ENCODE measurements at regions not wholly inside any gene's neighbourhood (a gene's known extent, or its start where the extent isn't known, plus 50 kb on each side); places are given as distances from the start of the nearest gene placed in this dataset.

- Histone ChIP-seq H3K27ac (ENCODE audit: low read depth, low read length) (no peak overlapping the region), H3K9me3 (ENCODE audit: control insufficient read depth, insufficient read depth, low read length) (no peaks in the 10 kb centered on the region), H3K4me3 (ENCODE audit: low read depth, low read length) (no peak overlapping the region), H3K4me1 (ENCODE audit: control insufficient read depth, insufficient read depth, low read length) (peaks cover 4% of the 10 kb centered on the region; the same call in 1 of the 2 replicates), H3K27me3 (ENCODE audit: control insufficient read depth, insufficient read depth, low read length) (no peaks in the 10 kb centered on the region), H3K9ac (ENCODE audit: low read depth, low read length) (no peak overlapping the region), H3K36me3 (ENCODE audit: control insufficient read depth, insufficient read depth, low read length) (no peaks in the 10 kb centered on the region)
These were observed 86.3 kb downstream of the HS3ST1 start for GRCh38 chr4:11342401-11342800.

GRCh38 chr4:11341337-11342043, 87.2 kb downstream of the HS3ST1 start:
- no peak overlapping the region for H3K4me3 ChIP-seq (ENCODE audit: low read depth, low read length)
- H3K36me3 ChIP-seq (ENCODE audit: control insufficient read depth, insufficient read depth, low read length), result no peaks in the 10 kb centered on the region
- peaks cover 4% of the 10 kb centered on the region; the same call in 1 of the 2 replicates for H3K4me1 ChIP-seq (ENCODE audit: control insufficient read depth, insufficient read depth, low read length)
- H3K9me3 ChIP-seq (ENCODE audit: control insufficient read depth, insufficient read depth, low read length), result no peaks in the 10 kb centered on the region
- no peaks in the 10 kb centered on the region for H3K27me3 ChIP-seq (ENCODE audit: control insufficient read depth, insufficient read depth, low read length)
- H3K27ac ChIP-seq (ENCODE audit: low read depth, low read length), result no peak overlapping the region
- no peak overlapping the region for H3K9ac ChIP-seq (ENCODE audit: low read depth, low read length)

GRCh38 chr4:11338956-11339782, 89.5 kb downstream of the HS3ST1 start:
- H3K36me3 ChIP-seq (ENCODE audit: control insufficient read depth, insufficient read depth, low read length), result no peaks in the 10 kb centered on the region
- no peaks in the 10 kb centered on the region for H3K9me3 ChIP-seq (ENCODE audit: control insufficient read depth, insufficient read depth, low read length)
- H3K4me1 ChIP-seq (ENCODE audit: control insufficient read depth, insufficient read depth, low read length), result peaks cover 4% of the 10 kb centered on the region; the same call in 1 of the 2 replicates
- no peak overlapping the region for H3K27ac ChIP-seq (ENCODE audit: low read depth, low read length)
- H3K4me3 ChIP-seq (ENCODE audit: low read depth, low read length), result no peak overlapping the region
- H3K9ac ChIP-seq (ENCODE audit: low read depth, low read length), result no peak overlapping the region
- H3K27me3 ChIP-seq (ENCODE audit: control insufficient read depth, insufficient read depth, low read length), result no peaks in the 10 kb centered on the region

- Histone ChIP-seq H3K4me1 (ENCODE audit: control insufficient read depth, insufficient read depth, low read length) (no peaks in the 10 kb centered on the region), H3K9me3 (ENCODE audit: control insufficient read depth, insufficient read depth, low read length) (no peaks in the 10 kb centered on the region), H3K27ac (ENCODE audit: low read depth, low read length) (no peak overlapping the region), H3K36me3 (ENCODE audit: control insufficient read depth, insufficient read depth, low read length) (no peaks in the 10 kb centered on the region), H3K27me3 (ENCODE audit: control insufficient read depth, insufficient read depth, low read length) (no peaks in the 10 kb centered on the region), H3K4me3 (ENCODE audit: low read depth, low read length) (no peak overlapping the region), H3K9ac (ENCODE audit: low read depth, low read length) (no peak overlapping the region)
These were observed 91.4 kb downstream of the HS3ST1 start for GRCh38 chr4:11337287-11337686.

- H3K27me3 ChIP-seq (ENCODE audit: control insufficient read depth, insufficient read depth, low read length), result no peaks in the 10 kb centered on the region
- H3K4me1 ChIP-seq (ENCODE audit: control insufficient read depth, insufficient read depth, low read length), result no peaks in the 10 kb centered on the region
- no peak overlapping the region for H3K27ac ChIP-seq (ENCODE audit: low read depth, low read length)
- no peaks in the 10 kb centered on the region for H3K36me3 ChIP-seq (ENCODE audit: control insufficient read depth, insufficient read depth, low read length)
- H3K4me3 ChIP-seq (ENCODE audit: low read depth, low read length), result no peak overlapping the region
- no peak overlapping the region for H3K9ac ChIP-seq (ENCODE audit: low read depth, low read length)
- no peaks in the 10 kb centered on the region for H3K9me3 ChIP-seq (ENCODE audit: control insufficient read depth, insufficient read depth, low read length)
These were observed 92.3 kb downstream of the HS3ST1 start for GRCh38 chr4:11336435-11336834.

- no peaks in the 10 kb centered on the region for H3K9me3 ChIP-seq (ENCODE audit: control insufficient read depth, insufficient read depth, low read length)
- H3K27me3 ChIP-seq (ENCODE audit: control insufficient read depth, insufficient read depth, low read length), result no peaks in the 10 kb centered on the region
- H3K36me3 ChIP-seq (ENCODE audit: control insufficient read depth, insufficient read depth, low read length), result no peaks in the 10 kb centered on the region
- peak overlapping the region; percentile 5 for H3K27ac ChIP-seq (ENCODE audit: low read depth, low read length)
- H3K4me3 ChIP-seq (ENCODE audit: low read depth, low read length), result no peak overlapping the region
- H3K9ac ChIP-seq (ENCODE audit: low read depth, low read length), result no peak overlapping the region
- no peaks in the 10 kb centered on the region for H3K4me1 ChIP-seq (ENCODE audit: control insufficient read depth, insufficient read depth, low read length)
These were observed 93.8 kb downstream of the HS3ST1 start for GRCh38 chr4:11334887-11335286.

- H3K4me3 ChIP-seq (ENCODE audit: low read depth, low read length), result no peak overlapping the region
- H3K9me3 ChIP-seq (ENCODE audit: control insufficient read depth, insufficient read depth, low read length), result peaks cover 28% of the 10 kb centered on the region
- no peak overlapping the region for H3K27ac ChIP-seq (ENCODE audit: low read depth, low read length)
- no peaks in the 10 kb centered on the region for H3K4me1 ChIP-seq (ENCODE audit: control insufficient read depth, insufficient read depth, low read length)
- H3K36me3 ChIP-seq (ENCODE audit: control insufficient read depth, insufficient read depth, low read length), result no peaks in the 10 kb centered on the region
- no peak overlapping the region for H3K9ac ChIP-seq (ENCODE audit: low read depth, low read length)
- no peaks in the 10 kb centered on the region for H3K27me3 ChIP-seq (ENCODE audit: control insufficient read depth, insufficient read depth, low read length)
These were observed 100.3 kb downstream of the HS3ST1 start for GRCh38 chr4:11328401-11328800.

GRCh38 chr4:11326021-11326420, 102.7 kb downstream of the HS3ST1 start:
- H3K27me3 ChIP-seq (ENCODE audit: control insufficient read depth, insufficient read depth, low read length), result no peaks in the 10 kb centered on the region
- H3K36me3 ChIP-seq (ENCODE audit: control insufficient read depth, insufficient read depth, low read length), result no peaks in the 10 kb centered on the region
- no peak overlapping the region for H3K9ac ChIP-seq (ENCODE audit: low read depth, low read length)
- no peaks in the 10 kb centered on the region for H3K4me1 ChIP-seq (ENCODE audit: control insufficient read depth, insufficient read depth, low read length)
- no peak overlapping the region for H3K4me3 ChIP-seq (ENCODE audit: low read depth, low read length)
- peaks cover 38% of the 10 kb centered on the region for H3K9me3 ChIP-seq (ENCODE audit: control insufficient read depth, insufficient read depth, low read length)
- no peak overlapping the region for H3K27ac ChIP-seq (ENCODE audit: low read depth, low read length)

GRCh38 chr4:11323771-11324170, 104.9 kb downstream of the HS3ST1 start:
- Histone ChIP-seq H3K27ac (ENCODE audit: low read depth, low read length) (no peak overlapping the region), H3K4me3 (ENCODE audit: low read depth, low read length) (no peak overlapping the region)

GRCh38 chr4:11313157-11313943, 115.3 kb downstream of the HS3ST1 start:
- Histone ChIP-seq H3K9me3 (ENCODE audit: control insufficient read depth, insufficient read depth, low read length) (no peaks in the 10 kb centered on the region; the same call in 1 of the 2 replicates), H3K36me3 (ENCODE audit: control insufficient read depth, insufficient read depth, low read length) (no peaks in the 10 kb centered on the region), H3K27me3 (ENCODE audit: control insufficient read depth, insufficient read depth, low read length) (no peaks in the 10 kb centered on the region), H3K27ac (ENCODE audit: low read depth, low read length) (no peak overlapping the region), H3K9ac (ENCODE audit: low read depth, low read length) (no peak overlapping the region), H3K4me3 (ENCODE audit: low read depth, low read length) (no peak overlapping the region), H3K4me1 (ENCODE audit: control insufficient read depth, insufficient read depth, low read length) (no peaks in the 10 kb centered on the region)

More at GRCh38 chr4:11323771-11324170, 104.9 kb downstream of the HS3ST1 start:
- Histone ChIP-seq H3K9ac (ENCODE audit: low read depth, low read length) (no peak overlapping the region), H3K27me3 (ENCODE audit: control insufficient read depth, insufficient read depth, low read length) (no peaks in the 10 kb centered on the region), H3K36me3 (ENCODE audit: control insufficient read depth, insufficient read depth, low read length) (no peaks in the 10 kb centered on the region), H3K4me1 (ENCODE audit: control insufficient read depth, insufficient read depth, low read length) (no peaks in the 10 kb centered on the region), H3K9me3 (ENCODE audit: control insufficient read depth, insufficient read depth, low read length) (peaks cover 44% of the 10 kb centered on the region)

Data from HUES48 (cell line).